Iris pigment epithelial cell (primary cell): ENCODE measurements at regions not wholly inside any gene's neighbourhood (a gene's known extent, or its start where the extent isn't known, plus 50 kb on each side); places are given as distances from the start of the nearest gene placed in this dataset.

ENCODE experiments used
- DNase-seq: peaks from one replicate; pipeline ENCODE4 v3.0.0-alpha.2; 2011; ENCODE audit warnings: low read depth

DNA sequence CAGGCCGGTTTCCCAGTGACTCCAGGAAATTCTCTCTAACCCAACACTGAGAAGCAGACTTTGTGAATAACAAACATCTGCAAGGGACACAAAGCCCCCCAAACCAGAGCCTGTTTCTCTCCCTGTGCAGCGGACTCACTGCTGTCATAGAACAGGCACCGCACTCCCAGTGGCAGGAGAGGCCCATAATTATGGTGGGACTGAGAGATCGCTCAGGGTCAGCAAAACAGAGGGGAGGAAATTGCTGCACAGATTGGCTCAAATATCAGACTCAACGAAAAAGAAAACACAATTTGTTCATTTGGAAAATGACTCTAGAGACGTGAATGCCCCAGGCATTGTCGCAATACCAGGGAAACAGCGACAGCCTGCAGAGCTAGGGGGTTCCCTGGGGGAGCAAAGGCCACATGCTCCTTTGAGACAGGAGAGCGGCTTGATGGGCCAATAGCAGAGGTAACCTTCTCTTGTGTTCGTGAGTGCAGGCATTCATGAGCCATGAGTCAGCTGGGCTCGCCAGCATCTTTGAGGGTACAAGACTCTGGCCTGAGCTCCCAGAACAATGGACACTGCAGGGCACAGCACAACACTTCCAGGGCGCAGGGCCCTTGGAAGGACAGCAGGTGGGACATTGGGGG is 143.3 kb upstream of the KLHL29 start:
- DNase-seq: peak; percentile 3

DNA sequence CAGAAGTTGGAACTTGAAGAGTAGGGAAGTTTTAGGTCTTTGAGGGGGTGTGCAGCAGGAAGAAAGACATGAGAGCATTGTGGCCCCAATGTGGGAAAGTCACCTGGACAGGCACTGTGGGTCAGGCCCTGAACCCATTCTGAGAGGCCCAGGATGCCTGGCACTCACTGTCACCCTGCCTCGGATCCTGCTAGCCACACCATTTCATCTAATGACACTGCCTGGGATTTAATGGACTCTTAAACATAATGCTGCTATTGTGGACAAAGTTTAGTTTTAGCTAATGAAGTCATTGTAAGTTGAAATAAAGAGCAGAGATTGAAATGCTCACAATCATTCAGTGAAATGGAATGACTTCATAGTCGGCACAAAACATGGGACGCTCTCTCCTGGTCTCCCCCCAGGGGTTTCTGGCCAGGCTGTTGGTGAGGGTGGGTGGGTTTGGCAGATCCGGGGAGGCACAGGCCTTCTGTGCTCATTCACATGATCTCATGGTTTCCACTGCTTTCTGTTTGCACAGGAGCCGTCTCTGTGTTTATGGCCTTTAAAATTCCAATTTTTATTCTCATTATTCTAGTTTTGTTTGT is 141.8 kb upstream of the KLHL29 start:
- DNase-seq: no peak

DNA sequence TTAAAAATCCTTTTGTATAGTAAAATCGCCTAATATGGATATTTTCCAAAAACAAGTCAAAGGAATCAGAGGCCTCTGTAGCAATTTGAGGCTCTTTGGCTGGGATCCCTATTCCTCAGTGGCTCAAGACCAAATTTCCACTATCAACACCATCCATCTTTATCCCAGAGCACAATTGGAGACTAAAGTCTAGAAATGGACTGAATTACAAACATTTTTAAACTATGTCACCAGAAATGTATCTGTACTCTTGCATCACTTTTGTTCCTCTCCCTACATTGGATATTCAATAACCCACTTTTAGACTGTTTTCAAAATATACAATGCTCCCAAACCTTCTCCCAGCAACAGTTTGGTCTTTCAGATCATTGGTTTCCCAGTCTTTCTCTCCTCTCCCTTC is 140.4 kb upstream of the KLHL29 start:
- DNase-seq: no peak

DNA sequence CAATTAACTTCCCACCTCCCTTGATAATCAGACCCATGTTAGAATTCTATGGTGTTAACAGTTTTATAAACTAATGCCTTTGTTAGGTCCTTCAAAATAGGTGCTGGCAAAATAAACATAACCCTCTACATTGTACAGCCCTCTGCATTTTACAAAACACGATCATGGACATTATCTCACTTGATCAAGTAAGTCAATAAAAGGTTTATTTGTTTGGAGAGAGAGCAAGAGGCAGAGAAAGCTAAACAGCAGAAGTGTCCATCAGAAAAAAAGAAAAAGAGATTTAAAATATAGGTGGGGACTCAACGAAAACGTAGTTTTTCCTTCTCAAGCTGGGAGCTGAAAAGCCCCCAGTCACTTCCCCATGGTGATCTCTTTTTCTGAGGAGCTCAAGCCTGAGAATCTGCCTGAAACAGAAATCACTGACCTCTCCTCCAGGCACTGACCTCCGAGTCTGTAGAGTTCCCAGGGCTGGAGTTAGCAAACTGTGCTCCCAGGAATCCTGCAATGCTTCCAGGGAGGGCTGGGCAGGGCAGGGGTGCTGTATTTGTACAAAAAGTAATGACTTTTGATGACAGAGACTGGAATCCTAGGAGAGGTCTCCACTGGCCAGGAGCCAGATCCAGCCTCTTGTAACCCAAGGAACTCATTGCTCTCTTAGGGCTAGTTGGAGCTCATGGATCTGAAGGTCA is 137.8 kb upstream of the KLHL29 start:
- no peak for DNase-seq

DNA sequence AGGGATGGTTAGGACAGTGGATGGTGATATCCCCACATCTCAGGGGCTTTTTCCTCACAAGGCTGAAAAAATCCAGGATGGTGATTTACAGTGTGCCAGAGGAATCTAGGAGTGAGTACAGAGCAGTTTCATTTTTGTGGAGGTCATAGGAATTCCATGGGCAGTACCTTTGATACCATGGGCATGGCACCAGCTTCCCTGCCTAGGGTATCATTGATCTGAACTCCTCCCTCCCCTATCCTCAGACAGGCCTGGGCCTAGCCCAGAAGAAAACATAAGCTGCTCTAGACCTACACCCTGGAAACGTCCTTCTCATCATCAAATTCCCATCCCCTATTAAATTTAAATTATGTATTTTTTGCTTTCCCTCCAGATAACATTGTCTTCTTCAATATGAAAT is 136.3 kb upstream of the KLHL29 start:
- no peak for DNase-seq

DNA sequence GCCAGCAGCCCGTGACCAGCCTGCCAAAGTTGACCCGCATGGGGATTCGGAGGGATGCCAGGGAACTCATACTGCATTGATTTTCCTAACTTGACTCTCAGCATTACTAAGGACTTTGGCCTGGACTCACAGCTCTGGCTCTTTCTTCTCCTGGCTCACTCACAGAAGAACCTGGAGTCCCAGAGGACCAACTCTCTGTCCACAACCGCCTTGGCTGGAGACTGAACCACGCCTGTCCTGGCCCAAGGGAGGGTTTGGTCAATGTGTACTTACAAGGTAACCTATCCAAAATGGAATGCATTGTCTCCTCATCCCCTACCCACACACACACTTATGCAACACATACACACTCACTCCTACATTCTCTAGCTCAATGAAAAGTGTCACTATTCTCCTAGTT is 135.6 kb upstream of the KLHL29 start:
- DNase-seq: no peak

DNA sequence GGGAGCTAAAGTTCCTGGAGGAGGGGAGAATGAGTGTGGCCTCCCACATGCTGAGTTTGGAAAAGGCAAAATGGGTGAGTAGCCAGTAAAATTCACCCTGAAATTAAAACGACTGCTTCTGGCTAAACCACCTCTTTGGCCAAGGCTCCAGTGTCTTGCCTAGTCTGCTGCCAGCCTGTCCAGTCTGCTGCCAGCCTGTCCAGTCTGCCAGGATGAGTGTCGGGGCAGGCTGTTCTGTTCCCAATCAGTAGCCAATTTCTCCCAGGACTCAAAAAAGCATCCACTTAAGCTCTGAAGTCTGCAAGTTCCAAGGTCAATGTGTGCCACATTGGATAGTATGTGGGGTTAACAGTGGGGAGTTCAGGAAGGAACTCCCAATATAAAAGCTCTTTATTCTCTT is 134.6 kb upstream of the KLHL29 start:
- no peak for DNase-seq

DNA sequence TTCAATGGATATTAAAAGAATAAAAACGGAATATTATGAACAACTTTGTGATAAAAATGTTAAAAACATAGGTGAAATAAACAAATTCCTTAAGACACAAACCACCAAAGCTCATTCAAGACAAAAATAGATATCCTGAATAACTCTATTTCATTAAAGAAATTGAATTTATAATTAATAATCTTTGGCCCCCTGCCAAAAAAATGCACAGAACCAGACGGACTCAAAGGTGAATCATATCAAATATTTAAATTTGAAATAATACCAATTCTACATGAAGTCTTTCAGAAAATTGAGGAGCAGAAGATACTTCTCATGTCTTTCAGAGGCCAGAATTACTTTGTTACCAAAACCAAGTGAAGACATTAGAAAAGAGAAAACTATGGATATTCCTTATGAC is 128.3 kb upstream of the KLHL29 start:
- no peak for DNase-seq

DNA sequence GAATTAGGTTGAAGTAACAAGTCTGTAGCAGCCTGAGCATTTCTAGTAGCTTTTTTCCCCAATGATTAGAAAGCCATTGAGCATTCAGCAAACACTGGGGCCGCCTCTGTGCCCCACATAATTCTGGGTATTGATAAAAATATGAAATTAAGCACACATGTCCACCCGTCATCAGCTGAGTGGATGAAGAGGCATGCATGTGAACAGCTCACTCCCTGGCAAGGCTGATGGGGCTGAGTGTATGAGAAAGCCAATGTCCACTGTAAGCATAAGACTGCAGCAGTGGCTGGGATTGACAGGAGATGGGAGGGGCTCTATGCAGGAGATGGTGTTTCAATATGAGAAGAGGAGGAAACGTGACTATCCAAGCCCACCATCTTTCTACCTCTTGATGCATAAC is 124.4 kb upstream of the KLHL29 start:
- DNase-seq: no peak

DNA sequence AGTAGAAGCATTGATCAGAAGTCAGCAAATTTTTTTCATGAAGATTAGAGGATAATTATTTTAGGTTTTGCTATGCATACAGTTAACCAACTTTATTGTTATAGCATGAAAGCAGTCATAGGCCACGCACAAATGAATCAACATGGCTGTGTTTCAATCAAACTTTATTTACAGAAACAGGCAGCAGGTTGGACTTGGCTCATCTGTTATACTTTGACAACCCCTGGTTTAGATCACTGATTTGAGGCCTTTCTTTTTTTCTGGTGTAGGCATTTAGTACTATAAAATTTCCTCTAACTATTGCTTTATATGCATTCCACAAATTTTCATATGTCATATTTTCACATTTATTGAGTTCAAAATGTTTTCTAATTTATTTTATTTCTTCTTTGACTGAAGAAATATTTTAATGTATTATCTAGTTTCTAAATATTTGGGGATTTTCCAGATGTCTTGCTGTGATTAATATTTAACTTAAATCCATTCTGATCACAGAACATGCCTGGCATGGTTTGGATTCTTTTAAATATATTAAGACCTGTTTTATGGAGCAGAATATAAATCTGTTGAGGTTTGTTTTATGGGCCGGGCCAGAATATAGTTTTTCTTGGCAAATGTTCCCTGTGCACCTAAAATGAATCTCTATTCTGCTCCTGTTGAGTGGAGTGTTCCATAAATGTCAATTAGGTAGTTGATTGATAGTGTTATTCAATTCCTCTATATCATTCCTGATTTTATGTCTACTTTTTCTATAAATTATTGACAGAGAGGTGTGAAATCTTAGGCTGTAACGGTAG is 116.3 kb upstream of the KLHL29 start:
- DNase-seq: no peak

DNA sequence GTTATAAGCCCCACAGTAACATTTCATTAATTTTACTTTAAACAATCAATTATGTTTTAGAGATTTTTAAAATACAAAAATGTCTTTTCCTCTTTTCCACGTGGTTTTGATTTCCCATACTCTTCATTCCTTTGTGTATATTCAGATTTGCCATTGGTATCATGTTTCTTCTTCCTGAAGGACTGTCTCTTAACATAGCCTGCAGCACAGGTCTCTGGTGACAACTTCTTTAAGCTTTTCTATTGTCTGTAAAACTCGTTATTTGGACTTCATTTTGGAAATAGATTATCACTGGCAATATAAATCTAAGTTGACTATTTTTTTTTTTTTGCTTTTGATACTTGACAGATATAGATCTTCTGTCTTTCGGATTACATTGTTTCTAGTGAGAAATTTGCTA is 115.2 kb upstream of the KLHL29 start:
- DNase-seq: peak; percentile 27

DNA sequence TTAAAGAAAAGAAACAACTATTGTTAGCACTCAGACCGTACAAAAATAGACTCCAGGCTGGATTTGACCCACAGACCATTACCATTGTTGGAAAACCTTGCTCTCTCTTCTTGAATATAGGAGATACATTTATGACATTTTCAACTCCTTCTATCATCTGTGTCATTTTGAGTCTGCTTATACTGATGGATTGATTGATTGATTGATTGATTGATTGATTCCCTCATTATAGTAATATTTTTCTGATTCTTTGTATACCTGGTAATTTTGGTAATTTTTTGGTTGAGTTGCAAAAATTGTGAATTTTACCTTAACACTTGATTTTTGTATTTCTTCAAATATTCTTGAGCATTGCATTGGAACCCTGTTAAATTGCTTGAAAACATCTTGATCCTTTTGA is 114.2 kb upstream of the KLHL29 start:
- no peak for DNase-seq

DNA sequence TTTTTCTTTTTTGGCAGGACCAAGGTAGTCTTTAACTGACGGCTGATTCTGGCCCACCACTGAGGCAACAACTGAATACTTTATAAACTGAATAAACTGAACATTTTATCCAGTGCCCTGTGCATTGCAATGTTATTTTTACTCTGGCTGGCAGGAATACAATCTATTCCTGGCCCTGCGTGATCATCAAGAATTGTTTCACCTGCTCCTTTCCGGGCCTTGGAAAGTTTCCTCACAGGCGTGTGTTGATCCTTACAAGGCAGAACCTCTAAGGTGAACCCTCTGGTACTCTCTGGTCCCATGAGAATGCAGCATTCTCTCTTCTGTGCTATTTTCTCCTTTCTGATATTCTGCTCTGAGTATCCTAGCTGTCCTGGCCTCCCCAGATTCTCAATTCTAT is 113.7 kb upstream of the KLHL29 start:
- DNase-seq: no peak

DNA sequence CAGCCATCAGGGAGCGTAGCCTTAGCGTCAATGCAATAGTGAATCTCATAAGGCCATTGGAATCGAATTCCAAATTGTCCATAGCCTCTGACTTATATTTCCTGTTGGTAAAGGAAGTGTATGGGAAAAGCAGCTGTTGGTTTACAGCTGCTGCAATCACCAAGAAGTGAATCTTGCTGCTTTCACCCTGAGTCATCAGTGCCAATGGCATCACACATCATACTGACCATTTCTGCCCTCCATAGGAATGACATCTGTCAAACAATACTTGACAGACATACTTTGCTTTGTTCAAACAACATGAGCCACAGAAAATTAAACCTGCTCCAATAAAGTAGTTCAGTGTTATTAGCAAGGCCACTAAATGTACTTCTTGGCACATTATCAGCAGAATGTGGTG is 111.2 kb upstream of the KLHL29 start:
- DNase-seq: no peak

DNA sequence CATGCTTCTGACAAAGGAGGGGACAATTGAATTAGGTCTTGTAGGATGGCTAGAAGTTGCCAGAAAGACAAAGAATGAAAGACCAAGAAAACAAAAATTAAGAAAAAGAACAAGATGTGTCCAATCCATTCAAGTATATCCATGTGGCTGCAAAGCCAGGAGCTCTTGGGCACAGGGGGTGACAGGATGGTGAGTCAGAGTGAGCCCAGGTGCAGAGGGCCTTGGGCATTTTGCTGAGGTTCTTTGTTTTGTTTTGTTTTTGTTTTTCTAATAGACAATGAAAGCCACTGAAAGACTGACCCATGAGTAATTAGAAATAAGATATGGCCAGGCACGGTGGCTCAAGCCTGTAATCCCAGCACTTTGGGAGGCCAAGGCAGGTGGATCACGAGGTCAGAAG is 104.6 kb upstream of the KLHL29 start:
- DNase-seq: no peak

DNA sequence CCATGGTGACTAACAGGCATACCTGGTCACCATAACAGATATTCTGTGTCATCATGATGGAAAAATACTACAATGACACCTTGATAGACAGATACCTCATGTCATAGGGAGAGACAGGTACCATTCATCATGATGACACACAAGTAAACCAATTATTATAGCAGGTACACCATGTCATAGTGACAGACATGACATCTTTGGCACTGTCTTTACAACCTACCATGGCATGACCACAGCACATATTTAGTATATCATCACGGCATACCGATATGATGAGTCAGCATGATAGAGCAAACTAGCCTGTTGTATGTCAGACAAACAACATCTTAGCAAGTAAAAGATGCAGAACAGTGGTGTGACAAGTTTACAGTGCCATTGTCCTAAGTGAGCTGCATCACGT is 101.3 kb upstream of the KLHL29 start:
- DNase-seq: peak; percentile 34

DNA sequence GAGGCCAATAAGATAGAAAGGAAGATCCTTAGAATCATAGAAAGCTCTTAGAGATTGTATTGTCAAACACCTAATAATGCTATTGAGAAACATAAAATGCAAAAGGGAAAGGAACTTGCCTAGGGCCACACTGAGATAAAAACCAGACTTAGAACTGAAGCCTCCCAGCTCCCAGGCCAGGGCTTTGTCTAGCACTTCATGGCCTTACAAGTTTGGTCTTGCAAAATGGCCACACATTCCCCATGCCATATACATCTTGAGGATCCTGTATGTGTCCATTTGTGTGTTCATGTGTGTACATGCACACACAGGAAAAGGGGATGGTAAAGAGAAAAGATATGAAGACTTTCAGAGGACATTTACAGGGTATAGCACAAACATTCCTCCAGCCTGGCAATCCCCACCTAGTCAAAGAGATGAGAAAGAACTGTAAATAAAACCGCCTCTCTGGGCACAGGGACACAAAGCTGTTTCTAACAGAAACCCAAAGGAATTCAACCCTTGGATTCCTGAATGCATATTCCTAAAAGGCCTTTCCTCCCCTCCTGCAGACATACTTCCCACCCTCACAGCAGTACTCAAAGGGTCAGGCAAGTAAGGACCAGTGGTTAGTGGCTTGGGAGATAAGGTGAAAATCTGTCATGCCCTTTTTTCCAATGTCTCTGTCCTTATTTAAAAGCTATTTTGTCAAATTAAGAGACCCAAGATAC is 99.7 kb upstream of the KLHL29 start:
- no peak for DNase-seq

DNA sequence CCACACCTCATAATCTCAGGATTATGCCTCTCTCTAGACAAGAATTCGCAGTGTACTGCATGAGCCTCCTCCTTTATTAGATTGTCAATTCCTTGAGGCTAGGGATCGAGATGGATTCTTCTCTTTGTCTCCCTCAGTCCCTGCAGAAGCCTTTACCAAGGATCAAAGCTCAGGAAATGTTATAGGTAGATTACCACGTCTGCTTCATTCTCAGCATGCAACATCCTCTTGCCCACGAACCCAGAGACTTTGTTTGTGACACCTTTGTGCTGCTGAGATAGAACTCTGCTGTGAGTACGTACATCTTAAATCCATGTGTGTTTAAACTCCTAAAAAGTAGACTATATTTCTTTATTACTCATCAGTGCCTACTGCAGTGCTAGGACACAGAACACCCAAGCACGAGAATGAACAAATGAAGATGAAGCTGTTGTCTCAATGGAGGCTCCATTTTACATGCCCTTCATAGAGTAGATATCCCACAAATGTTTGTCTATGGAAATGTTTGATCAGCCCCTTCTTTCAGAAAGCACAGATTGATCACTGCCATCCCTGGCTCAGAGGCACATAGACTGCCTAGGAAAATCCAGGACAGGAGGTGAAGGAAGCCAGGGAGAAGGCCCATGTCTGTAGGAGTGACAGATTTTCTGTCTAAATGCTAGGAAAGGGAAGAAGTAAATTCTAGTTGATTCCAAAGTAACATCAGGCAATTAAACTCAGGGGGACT is 98.8 kb upstream of the KLHL29 start:
- no peak for DNase-seq

DNA sequence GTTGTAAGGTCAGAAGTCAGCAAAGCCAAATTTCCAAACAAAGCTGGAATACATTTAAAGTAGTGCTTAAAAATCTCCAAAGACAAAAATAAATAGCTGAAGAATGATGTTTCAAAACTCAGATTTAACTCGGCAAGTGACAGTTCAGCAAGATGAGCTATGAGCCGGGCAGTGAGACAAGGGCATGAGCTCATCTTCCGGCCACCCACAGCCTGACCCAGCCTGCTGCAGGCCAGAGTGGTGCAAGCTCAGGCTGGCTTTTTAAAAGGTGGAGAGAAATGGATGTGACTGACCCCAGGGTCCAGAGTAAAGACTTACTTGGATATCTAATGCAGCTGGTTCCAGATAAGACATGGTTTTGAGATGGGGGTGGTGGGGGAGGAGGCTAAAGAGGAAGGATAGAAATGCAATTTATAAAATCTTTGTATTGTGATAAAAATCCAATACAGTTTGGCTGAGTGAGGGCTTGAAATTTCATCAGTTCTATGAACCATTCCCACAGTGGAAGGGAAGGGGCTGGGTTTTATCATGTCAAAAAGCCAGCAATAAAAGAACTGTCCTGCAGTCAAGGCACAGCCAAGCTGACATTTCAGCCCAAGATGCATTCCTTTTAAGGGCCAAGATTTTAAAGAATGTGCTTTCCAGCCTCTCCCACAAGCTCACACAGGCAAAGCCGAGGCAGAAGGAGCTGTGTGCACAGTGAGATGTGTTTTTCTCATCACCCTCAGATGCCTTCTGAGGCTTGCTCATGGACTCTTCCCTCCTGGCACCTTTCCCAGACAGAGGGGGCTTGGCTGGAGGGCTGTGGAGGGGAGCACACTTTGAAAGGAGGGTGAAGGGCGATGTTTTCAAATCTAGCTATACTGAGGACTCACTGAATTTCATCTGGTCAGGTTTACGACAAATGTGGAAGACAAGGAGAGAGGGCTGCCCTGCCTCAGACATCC is 97.9 kb upstream of the KLHL29 start:
- peak; percentile 85 for DNase-seq

DNA sequence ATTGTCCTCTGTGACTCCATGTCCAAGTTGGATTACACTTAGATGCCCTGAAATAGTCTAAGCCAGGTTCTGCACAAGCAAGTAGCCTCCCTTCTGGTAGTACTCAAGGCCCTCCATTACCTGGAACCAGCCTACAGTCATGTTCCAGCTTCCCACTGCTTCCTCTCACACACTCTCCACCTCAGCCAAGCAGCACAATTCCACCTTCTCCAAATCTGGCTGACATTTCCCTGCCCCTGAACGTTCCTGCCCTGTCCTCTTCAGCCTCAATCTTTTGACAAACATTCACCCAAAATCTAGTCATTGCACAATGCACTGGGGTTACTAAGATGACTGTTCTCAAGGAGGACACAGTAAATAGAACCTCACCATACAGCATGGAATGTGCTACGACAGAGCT is 95.3 kb upstream of the KLHL29 start:
- DNase-seq: no peak

DNA sequence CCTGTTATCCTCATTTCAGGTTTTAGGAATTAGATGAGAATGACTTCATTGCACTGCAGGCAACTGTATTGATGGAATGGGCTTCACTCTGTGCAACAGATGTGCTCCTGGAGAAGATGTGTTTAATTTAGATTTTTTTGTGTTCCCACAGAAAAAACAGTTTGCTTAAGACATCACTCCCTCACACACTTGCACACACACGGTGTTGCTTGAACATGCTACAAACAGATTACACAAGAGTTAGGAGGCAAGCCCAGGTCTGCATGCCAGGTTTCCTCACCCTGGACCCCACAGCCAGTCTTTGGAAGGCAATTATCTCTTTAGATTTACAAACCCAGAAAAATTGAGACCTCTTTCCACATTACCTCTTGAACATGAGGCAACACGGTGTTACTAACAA is 93.7 kb upstream of the KLHL29 start:
- DNase-seq: no peak
